NCI-H2107 treated with DMSO at 0.1 percent for 48 hours (cell line): ENCODE measurements at regions not wholly inside any gene's neighbourhood (a gene's known extent, or its start where the extent isn't known, plus 50 kb on each side); places are given as distances from the start of the nearest gene placed in this dataset.

Source experiments
- DNase-seq: peaks from one replicate; lab custom pipeline; 2025; ENCODE audit not compliant: unreplicated experiment; lab: John Stamatoyannopoulos, UW

DNA sequence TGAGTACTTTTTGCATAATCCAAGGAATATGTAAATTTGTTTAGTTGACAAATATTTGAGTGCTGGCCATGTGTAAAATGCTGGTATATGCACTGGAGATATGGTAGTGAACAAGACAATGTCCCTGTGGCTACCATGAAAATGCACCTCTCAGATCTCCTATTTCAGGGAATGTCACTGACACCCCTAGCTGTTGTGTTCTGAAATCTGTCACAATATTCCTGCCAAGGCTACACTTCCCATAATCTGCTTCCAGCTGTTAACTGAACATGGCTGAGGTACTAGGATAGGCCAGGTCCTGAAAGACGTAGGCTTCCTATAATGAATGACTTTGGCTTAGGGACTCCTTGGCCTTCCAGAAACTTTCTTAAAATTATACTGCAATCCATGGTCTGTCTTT is 197.8 kb downstream of the ZNF648 start:
- DNase-seq: no peak

DNA sequence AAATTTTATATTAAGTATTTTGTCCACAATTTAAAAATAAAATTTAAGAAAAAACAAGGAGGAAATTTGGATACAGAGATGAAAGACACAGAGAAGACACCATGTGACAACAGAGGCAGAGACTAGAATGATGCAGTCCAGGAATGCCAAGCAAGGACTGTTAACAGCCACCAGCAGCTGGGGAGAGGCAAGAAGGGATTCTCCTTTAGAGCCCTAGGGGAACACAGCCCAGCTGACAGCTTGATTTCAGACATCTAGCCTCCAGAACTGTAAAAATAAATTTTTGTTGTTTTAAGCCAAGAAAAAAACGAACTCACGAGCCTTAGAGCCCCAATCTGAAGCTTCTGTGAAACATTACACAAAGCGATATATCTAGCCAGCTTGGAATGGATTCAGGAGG is 198.5 kb downstream of the ZNF648 start:
- DNase-seq: no peak

DNA sequence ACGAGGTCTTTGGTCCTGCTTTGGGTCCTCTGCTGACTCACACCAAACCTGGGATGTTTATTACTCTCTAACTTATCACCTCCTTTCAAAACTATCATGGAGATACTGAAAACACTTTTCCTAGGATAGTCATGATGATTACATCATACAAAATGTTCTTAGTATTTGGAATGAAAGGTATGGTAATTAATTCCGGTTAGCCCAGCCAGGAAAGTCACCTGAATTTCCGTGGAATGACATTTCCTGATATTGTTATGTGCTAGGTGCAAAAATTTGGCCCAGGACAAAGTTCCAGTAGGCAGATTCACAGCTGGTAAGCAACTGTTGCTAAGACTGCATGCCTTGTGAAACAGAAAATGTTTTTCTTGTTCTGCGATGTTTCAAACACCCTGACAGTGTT is 203.4 kb downstream of the ZNF648 start:
- DNase-seq: no peak
